ENCODE measurements at regions not wholly inside any gene's neighbourhood (a gene's known extent, or its start where the extent isn't known, plus 50 kb on each side); places are given as distances from the start of the nearest gene placed in this dataset.
"Not testable (repeated sequence)": the region's sequence is repeated elsewhere in the genome, so short reads cannot be mapped to it uniquely, and the experiment has no call there.

GRCh38 chr1:229710746-229711145 is 84.7 kb downstream of the URB2 start:
- no peak for DNase-seq

- DNase-seq, result no peak
Measured at GRCh38 chr1:229714306-229714705, 88.3 kb downstream of the URB2 start.

- peak; percentile 25 for DNase-seq
Measured at GRCh38 chr1:229714964-229715603, 89.0 kb downstream of the URB2 start.

GRCh38 chr1:229716069-229716468 is 90.0 kb downstream of the URB2 start:
- no peak for DNase-seq

- no peak for DNase-seq
Measured at GRCh38 chr1:229716704-229717103, 90.7 kb downstream of the URB2 start.

GRCh38 chr1:229717786-229718576 is 91.9 kb downstream of the URB2 start:
- DNase-seq, result no peak

- no peak for DNase-seq
Measured at GRCh38 chr1:229726061-229726460, 100.0 kb downstream of the URB2 start.

- DNase-seq, result no peak
Measured at GRCh38 chr1:229729916-229730315, 103.9 kb downstream of the URB2 start.

- no peak for DNase-seq
Measured at GRCh38 chr1:229730573-229730972, 104.5 kb downstream of the URB2 start.

GRCh38 chr1:229732061-229732460 is 106.0 kb downstream of the URB2 start:
- no peak for DNase-seq

- DNase-seq, result no peak
Measured at GRCh38 chr1:229736376-229736775, 110.3 kb downstream of the URB2 start.

GRCh38 chr1:229742614-229743013 is 116.6 kb downstream of the URB2 start:
- not testable (repeated sequence) for DNase-seq

- DNase-seq, result no peak
Measured at GRCh38 chr1:229749992-229750391, 123.9 kb downstream of the URB2 start.

- peak; percentile 17 for DNase-seq
Measured at GRCh38 chr1:229751610-229752009, 125.6 kb downstream of the URB2 start.

GRCh38 chr1:229752679-229753078 is 126.6 kb downstream of the URB2 start:
- no peak for DNase-seq

GRCh38 chr1:229753764-229754551 is 127.9 kb downstream of the URB2 start:
- peak; percentile 69 for DNase-seq

- no peak for DNase-seq
Measured at GRCh38 chr1:229756666-229757065, 130.6 kb downstream of the URB2 start.

- DNase-seq, result no peak
Measured at GRCh38 chr1:229757226-229757625, 131.2 kb downstream of the URB2 start.

- DNase-seq, result no peak
Measured at GRCh38 chr1:229758101-229759036, 132.3 kb downstream of the URB2 start.

GRCh38 chr1:229759037-229759435 is 133.0 kb downstream of the URB2 start:
- no peak for DNase-seq

GRCh38 chr1:229759586-229759985 is 133.5 kb downstream of the URB2 start:
- DNase-seq, result no peak

- no peak for DNase-seq
Measured at GRCh38 chr1:229760478-229760996, 134.5 kb downstream of the URB2 start.
